ENCODE measurements at regions not wholly inside any gene's neighbourhood (a gene's known extent, or its start where the extent isn't known, plus 50 kb on each side); places are given as distances from the start of the nearest gene placed in this dataset.
"Not testable (repeated sequence)": the region's sequence is repeated elsewhere in the genome, so short reads cannot be mapped to it uniquely, and the experiment has no call there.

GRCh38 chr11:86163221-86163876 lies 81.2 kb upstream of the EED start:
- TF ChIP-seq PAX5 (IDR thresholded peaks at IDR 0.05; ENCODE audit: insufficient read depth, low read length, severe bottlenecking); POLR2AphosphoS5 (IDR thresholded peaks at IDR 0.05; ENCODE audit: low read depth, low read length); POLR2A (IDR thresholded peaks at IDR 0.05; ENCODE audit: low read depth, low read length); SPI1 (IDR thresholded peaks at IDR 0.05; ENCODE audit: low read depth, low read length): not testable (repeated sequence)

Measured in GM12891 (cell line).